ENCODE measurements at regions not wholly inside any gene's neighbourhood (a gene's known extent, or its start where the extent isn't known, plus 50 kb on each side); places are given as distances from the start of the nearest gene placed in this dataset.

DNA sequence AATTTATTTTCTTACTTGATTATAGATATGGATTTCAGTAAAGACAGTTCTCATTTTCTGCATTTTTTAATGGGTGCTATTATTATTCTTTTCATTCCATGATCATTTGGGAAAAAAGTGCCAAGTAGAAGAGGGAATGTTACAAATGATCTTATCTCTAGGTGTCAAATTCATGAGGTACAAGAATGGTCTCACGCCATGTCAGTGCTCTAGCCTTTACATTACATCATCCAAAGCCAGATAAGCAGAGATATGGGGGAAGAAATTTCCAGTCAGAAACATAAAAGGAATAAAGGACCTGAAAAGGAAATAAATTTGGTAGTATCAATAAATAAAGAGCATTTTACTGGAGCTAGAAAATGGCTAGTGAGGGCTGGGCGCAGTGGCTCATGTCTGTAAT, 1544.2 kb upstream of the CDH6 start:
- Histone ChIP-seq H3K9ac (ENCODE audit: low read depth, low read length) (no peak overlapping the region), H3K36me3 (ENCODE audit: control insufficient read depth, insufficient read depth, low read length) (no peaks in the 10 kb centered on the region), H3K9me3 (ENCODE audit: control insufficient read depth, insufficient read depth, low read length) (no peaks in the 10 kb centered on the region), H3K27me3 (ENCODE audit: control insufficient read depth, insufficient read depth, low read length) (no peaks in the 10 kb centered on the region), H3K4me3 (ENCODE audit: low read depth, low read length) (no peak overlapping the region), H3K4me1 (ENCODE audit: control insufficient read depth, insufficient read depth, low read length) (no peaks in the 10 kb centered on the region)

DNA sequence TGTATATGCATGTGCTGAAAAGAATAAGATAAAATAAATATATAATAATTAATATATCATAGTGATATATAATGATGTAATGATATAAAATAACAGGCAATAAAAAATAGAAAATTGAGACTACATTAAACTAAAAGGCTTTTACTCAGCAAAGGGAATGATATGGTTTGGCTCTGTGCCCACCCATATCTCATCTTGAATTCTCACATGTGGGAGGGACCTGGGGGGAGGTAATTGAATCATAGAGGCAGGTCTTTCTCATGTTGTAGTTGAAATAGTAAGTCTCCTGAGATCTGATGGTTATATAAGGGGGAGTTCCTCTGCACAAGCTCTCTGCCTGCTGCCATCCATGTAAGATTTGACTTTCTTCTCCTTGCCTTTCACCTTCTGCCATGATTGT, 1550.9 kb upstream of the CDH6 start:
- H3K9ac ChIP-seq (ENCODE audit: low read depth, low read length): no peak overlapping the region
- H3K4me3 ChIP-seq (ENCODE audit: low read depth, low read length): no peak overlapping the region
- no peaks in the 10 kb centered on the region for H3K4me1 ChIP-seq (ENCODE audit: control insufficient read depth, insufficient read depth, low read length)
- H3K9me3 ChIP-seq (ENCODE audit: control insufficient read depth, insufficient read depth, low read length): no peaks in the 10 kb centered on the region
- H3K27me3 ChIP-seq (ENCODE audit: control insufficient read depth, insufficient read depth, low read length): no peaks in the 10 kb centered on the region
- no peaks in the 10 kb centered on the region for H3K36me3 ChIP-seq (ENCODE audit: control insufficient read depth, insufficient read depth, low read length)

DNA sequence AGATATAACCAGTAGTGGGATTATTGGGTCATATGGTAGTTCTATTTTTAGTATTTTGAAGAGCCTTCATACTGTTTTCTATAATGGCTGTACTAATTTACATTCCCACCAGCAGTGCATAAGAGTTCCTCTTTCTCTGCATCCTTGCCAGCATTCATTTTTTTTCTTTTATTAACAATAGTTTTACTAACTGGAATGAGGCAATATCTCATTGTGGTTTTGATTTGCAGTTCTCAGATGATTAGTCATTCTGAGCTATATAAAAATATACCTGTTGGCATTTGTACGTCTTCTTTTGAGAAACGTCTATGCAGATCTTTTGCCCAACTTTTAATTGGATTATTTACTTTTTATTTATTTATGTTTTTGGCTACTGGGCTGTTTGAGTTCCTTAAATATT, 1579.3 kb upstream of the CDH6 start:
- H3K27me3 ChIP-seq (ENCODE audit: control insufficient read depth, insufficient read depth, low read length): no peaks in the 10 kb centered on the region

DNA sequence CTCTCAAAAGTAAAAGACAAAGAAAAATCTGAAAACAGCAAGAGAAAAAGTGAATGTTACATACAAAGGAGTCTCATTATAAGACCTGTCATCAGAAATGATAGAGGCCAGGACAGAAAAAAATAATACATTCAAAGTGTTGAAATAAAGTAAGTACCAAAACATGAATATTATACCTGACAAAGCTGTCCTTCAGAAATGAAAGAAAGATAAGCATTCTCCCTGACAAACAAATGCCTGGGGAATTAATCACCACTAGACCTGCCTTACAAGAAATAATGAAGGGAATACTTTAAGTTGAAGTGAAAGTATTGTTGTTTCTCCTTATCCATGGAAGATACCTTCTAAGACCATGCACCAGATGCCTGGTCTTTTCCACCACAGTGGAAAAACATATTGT, 1605.2 kb upstream of the CDH6 start:
- Histone ChIP-seq H3K9me3 (ENCODE audit: control insufficient read depth, insufficient read depth, low read length) (no peaks in the 10 kb centered on the region), H3K27me3 (ENCODE audit: control insufficient read depth, insufficient read depth, low read length) (no peaks in the 10 kb centered on the region), H3K36me3 (ENCODE audit: control insufficient read depth, insufficient read depth, low read length) (no peaks in the 10 kb centered on the region), H3K9ac (ENCODE audit: low read depth, low read length) (no peak overlapping the region), H3K4me3 (ENCODE audit: low read depth, low read length) (no peak overlapping the region), H3K4me1 (ENCODE audit: control insufficient read depth, insufficient read depth, low read length) (no peaks in the 10 kb centered on the region)

More for the DNA sequence above, 1579.3 kb upstream of the CDH6 start:
- no peaks in the 10 kb centered on the region for H3K4me1 ChIP-seq (ENCODE audit: control insufficient read depth, insufficient read depth, low read length)
- no peak overlapping the region for H3K4me3 ChIP-seq (ENCODE audit: low read depth, low read length)
- H3K9ac ChIP-seq (ENCODE audit: low read depth, low read length): no peak overlapping the region
- H3K36me3 ChIP-seq (ENCODE audit: control insufficient read depth, insufficient read depth, low read length): no peaks in the 10 kb centered on the region
- H3K9me3 ChIP-seq (ENCODE audit: control insufficient read depth, insufficient read depth, low read length): no peaks in the 10 kb centered on the region

DNA sequence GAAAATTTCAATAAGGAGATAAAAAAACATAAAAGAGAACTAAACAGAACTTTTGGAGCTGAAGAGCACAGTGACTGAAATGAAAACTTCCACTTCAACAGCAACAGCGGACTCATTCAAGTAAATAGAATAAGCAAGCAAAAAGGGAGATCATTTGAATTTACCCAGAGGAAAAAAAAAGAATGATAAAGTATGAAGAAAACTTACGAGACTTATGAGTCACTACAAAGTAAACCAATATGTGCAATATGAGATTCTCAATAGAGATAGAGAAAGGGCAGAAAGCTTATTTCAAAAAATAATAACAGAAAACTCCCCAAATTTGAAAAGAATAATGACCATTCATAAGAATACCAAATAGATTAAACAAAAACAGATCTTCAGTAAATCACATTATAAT, 1605.7 kb upstream of the CDH6 start:
- no peaks in the 10 kb centered on the region for H3K36me3 ChIP-seq (ENCODE audit: control insufficient read depth, insufficient read depth, low read length)
- no peaks in the 10 kb centered on the region for H3K27me3 ChIP-seq (ENCODE audit: control insufficient read depth, insufficient read depth, low read length)
- H3K4me3 ChIP-seq (ENCODE audit: low read depth, low read length): no peak overlapping the region
- H3K4me1 ChIP-seq (ENCODE audit: control insufficient read depth, insufficient read depth, low read length): no peaks in the 10 kb centered on the region
- H3K9me3 ChIP-seq (ENCODE audit: control insufficient read depth, insufficient read depth, low read length): no peaks in the 10 kb centered on the region
- H3K9ac ChIP-seq (ENCODE audit: low read depth, low read length): no peak overlapping the region

DNA sequence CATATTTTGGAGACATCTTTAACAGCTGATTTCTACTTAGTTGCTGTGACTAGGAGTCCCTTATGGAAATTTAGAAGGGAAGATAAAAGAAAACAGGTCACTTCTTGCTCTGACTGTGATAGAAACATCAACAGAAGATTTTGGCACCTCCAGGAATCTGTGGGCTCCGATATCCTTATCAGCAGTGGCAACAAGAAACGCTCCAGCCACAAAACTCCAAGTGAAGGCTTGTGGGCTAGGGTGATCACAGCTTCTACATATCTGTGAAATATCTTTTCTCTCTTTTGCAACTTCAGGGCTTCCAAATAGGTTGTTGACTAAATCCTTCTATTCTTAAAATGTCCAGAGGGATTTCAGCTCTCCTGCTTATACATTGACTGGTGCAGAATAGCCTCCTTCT, 1625.5 kb upstream of the CDH6 start:
- no peaks in the 10 kb centered on the region for H3K4me1 ChIP-seq (ENCODE audit: control insufficient read depth, insufficient read depth, low read length)
- no peaks in the 10 kb centered on the region for H3K27me3 ChIP-seq (ENCODE audit: control insufficient read depth, insufficient read depth, low read length)
- no peak overlapping the region for H3K4me3 ChIP-seq (ENCODE audit: low read depth, low read length)
- no peak overlapping the region for H3K9ac ChIP-seq (ENCODE audit: low read depth, low read length)
- H3K9me3 ChIP-seq (ENCODE audit: control insufficient read depth, insufficient read depth, low read length): no peaks in the 10 kb centered on the region
- no peaks in the 10 kb centered on the region for H3K36me3 ChIP-seq (ENCODE audit: control insufficient read depth, insufficient read depth, low read length)

DNA sequence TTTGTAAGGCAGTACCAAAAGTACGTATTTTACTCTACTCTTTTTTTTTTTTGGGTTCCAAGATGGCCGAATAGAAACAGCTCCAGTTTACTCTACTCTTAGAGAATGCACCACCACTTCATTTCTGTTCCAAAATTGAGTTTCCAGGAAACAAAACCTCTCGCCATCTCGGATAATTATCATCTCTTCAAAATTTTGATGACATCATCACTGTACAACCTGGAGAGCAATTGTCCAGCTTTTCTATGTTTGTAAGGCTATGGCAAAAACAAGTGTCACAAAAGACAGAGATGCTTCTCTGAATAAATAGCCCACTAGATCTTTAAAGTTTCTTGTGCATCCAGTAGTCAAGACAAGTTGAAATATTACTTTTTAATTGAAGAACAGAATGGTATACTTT, 1631.9 kb upstream of the CDH6 start:
- Histone ChIP-seq H3K9ac (ENCODE audit: low read depth, low read length) (no peak overlapping the region), H3K4me1 (ENCODE audit: control insufficient read depth, insufficient read depth, low read length) (no peaks in the 10 kb centered on the region), H3K4me3 (ENCODE audit: low read depth, low read length) (no peak overlapping the region), H3K9me3 (ENCODE audit: control insufficient read depth, insufficient read depth, low read length) (no peaks in the 10 kb centered on the region), H3K27me3 (ENCODE audit: control insufficient read depth, insufficient read depth, low read length) (no peaks in the 10 kb centered on the region), H3K36me3 (ENCODE audit: control insufficient read depth, insufficient read depth, low read length) (no peaks in the 10 kb centered on the region)

DNA sequence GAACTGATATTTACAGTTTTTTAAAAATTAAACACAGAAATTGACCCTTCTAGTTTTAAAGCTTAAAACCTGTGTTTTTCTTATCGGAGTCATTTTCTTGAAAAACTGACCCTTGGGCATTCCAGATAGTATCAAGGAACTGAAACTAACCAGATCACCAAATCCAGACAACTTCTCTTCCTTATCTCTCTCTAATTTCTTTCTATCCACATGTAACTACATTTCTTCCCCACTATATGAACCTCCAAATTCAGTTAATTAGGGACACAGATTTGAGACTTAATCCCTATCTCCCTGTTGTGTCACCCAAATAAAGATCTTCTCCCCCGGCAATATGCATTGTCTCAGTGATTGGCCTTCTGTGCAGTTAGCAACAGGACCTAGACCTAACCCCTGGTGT, 1643.0 kb upstream of the CDH6 start:
- Histone ChIP-seq H3K9ac (ENCODE audit: low read depth, low read length) (no peak overlapping the region), H3K36me3 (ENCODE audit: control insufficient read depth, insufficient read depth, low read length) (no peaks in the 10 kb centered on the region), H3K27me3 (ENCODE audit: control insufficient read depth, insufficient read depth, low read length) (no peaks in the 10 kb centered on the region), H3K4me1 (ENCODE audit: control insufficient read depth, insufficient read depth, low read length) (no peaks in the 10 kb centered on the region), H3K4me3 (ENCODE audit: low read depth, low read length) (no peak overlapping the region), H3K9me3 (ENCODE audit: control insufficient read depth, insufficient read depth, low read length) (no peaks in the 10 kb centered on the region)

DNA sequence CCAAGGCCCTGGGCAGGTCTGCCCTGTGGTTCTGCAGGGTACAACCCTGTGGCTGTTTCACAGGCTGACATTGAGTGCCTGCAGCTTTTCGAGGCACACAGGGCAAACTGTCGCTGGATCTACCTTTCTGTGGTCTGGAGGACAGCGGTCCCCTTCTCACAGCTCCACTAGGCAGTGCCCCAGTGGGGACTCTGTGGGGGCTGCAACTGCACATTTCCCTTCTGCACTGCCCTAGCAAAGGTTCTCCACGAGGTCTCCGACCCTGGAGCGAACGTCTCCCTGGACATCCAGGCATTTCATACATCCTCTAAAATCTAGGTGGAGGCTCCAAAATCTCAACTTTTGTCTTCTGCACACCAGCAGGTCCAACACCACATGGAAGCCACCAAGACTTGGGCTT, 1645.2 kb upstream of the CDH6 start:
- Histone ChIP-seq H3K27me3 (ENCODE audit: control insufficient read depth, insufficient read depth, low read length) (no peaks in the 10 kb centered on the region), H3K9ac (ENCODE audit: low read depth, low read length) (no peak overlapping the region), H3K4me1 (ENCODE audit: control insufficient read depth, insufficient read depth, low read length) (no peaks in the 10 kb centered on the region), H3K4me3 (ENCODE audit: low read depth, low read length) (no peak overlapping the region), H3K36me3 (ENCODE audit: control insufficient read depth, insufficient read depth, low read length) (no peaks in the 10 kb centered on the region), H3K9me3 (ENCODE audit: control insufficient read depth, insufficient read depth, low read length) (no peaks in the 10 kb centered on the region)

DNA sequence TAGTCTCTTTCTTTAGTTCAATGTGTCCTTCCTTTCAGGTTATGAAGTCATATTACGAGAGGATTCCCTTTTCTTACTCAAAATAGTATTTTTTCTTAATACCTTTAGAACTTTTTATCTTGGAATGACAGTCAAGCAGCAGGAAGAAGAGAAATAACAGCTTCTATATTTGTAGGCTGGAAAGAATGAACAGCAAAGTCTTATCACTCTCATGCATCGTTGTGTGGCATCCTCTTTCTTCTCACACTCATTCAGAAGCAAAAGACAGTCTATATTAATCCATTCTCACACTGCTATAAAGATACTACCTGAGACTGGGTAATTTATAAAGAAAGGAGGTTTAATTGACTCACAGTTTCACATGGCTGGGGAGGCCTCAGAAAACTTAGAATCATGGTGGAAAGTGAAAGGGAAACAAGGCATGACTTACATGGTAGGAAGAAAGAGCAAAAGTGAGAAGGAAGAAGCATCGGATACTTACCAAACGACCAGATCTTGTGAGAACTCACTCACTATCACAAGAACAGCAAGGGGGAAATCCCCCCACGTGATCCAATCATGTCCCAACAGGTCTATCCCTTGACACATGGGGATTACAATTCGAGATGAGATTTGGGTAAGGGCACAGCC, 1646.1 kb upstream of the CDH6 start:
- Histone ChIP-seq H3K9ac (ENCODE audit: low read depth, low read length) (no peak overlapping the region), H3K27me3 (ENCODE audit: control insufficient read depth, insufficient read depth, low read length) (no peaks in the 10 kb centered on the region)

DNA sequence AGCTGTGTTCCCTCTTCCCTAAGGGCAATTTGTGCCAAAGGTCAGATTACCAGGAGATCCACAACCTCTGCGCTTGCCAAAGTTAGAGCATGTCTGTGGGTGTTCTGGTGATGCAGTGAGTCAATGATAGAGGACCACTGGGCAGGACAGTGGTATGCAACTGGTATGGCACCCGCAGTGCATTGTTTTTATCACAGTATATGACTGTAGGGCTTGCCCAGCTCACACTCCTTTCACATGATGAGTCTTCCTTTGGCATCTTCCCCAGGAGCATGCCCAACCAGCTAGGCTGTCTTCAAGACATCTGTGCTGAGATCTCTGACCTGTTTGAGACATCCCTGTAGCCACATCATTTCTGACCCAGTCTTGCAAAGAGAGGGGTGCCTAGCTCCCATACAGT, 1650.0 kb upstream of the CDH6 start:
- H3K4me1 ChIP-seq (ENCODE audit: control insufficient read depth, insufficient read depth, low read length): no peaks in the 10 kb centered on the region
- no peaks in the 10 kb centered on the region for H3K36me3 ChIP-seq (ENCODE audit: control insufficient read depth, insufficient read depth, low read length)
- no peaks in the 10 kb centered on the region for H3K9me3 ChIP-seq (ENCODE audit: control insufficient read depth, insufficient read depth, low read length)
- H3K9ac ChIP-seq (ENCODE audit: low read depth, low read length): no peak overlapping the region
- H3K27me3 ChIP-seq (ENCODE audit: control insufficient read depth, insufficient read depth, low read length): no peaks in the 10 kb centered on the region
- H3K4me3 ChIP-seq (ENCODE audit: low read depth, low read length): no peak overlapping the region

More for the DNA sequence above, 1646.1 kb upstream of the CDH6 start:
- Histone ChIP-seq H3K4me3 (ENCODE audit: low read depth, low read length) (no peak overlapping the region), H3K4me1 (ENCODE audit: control insufficient read depth, insufficient read depth, low read length) (no peaks in the 10 kb centered on the region), H3K36me3 (ENCODE audit: control insufficient read depth, insufficient read depth, low read length) (no peaks in the 10 kb centered on the region), H3K9me3 (ENCODE audit: control insufficient read depth, insufficient read depth, low read length) (no peaks in the 10 kb centered on the region)

DNA sequence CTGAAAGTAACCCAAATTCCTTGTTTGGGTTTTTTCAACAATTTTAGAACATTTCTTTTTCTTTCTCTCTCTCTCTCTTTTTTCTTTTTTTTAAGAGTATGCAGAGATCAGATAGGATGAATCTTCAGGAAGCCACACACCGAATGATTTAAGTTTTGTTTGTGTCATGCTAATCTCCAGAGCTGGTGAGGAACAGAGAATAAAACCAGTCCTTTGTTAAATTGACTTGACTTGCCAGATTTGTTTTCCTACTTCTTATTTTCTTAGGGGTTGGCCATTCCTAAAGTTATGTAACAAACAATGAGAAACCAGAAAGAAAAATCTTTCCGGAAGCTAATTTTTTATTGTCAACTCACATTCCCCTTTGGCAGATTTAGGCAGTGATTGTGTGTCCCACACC, 1669.3 kb upstream of the CDH6 start:
- no peak overlapping the region for H3K9ac ChIP-seq (ENCODE audit: low read depth, low read length)
- H3K27me3 ChIP-seq (ENCODE audit: control insufficient read depth, insufficient read depth, low read length): no peaks in the 10 kb centered on the region
- H3K36me3 ChIP-seq (ENCODE audit: control insufficient read depth, insufficient read depth, low read length): no peaks in the 10 kb centered on the region
- no peak overlapping the region for H3K4me3 ChIP-seq (ENCODE audit: low read depth, low read length)
- H3K4me1 ChIP-seq (ENCODE audit: control insufficient read depth, insufficient read depth, low read length): peaks cover 6% of the 10 kb centered on the region
- no peaks in the 10 kb centered on the region for H3K9me3 ChIP-seq (ENCODE audit: control insufficient read depth, insufficient read depth, low read length)
